Stomach (tissue), 4 donors: ENCODE measurements at regions not wholly inside any gene's neighbourhood (a gene's known extent, or its start where the extent isn't known, plus 50 kb on each side); places are given as distances from the start of the nearest gene placed in this dataset.

Source experiments
- EP300 ChIP-seq: sonication (generic); formaldehyde crosslinking; IDR thresholded peaks from one replicate; pipeline ENCODE4 v1.6.1; 2017; ENCODE audit warnings: antibody characterized with exemption
- POLR2A ChIP-seq, 4 donors: fragments of 450-650 bp; IDR thresholded peaks; one replicate each; pipeline ENCODE4 v1.6.1; 2016; ENCODE audit warnings: antibody characterized with exemption in 4 of 4, control low read depth in 2 of 4, mild to moderate bottlenecking in 1 of 4, moderate library complexity in 1 of 4
- POLR2AphosphoS5 ChIP-seq, 3 donors: sonication (generic); formaldehyde crosslinking; IDR thresholded peaks; one replicate each; pipeline ENCODE4 v1.6.1; 2016; ENCODE audit warnings: antibody characterized with exemption in 3 of 3
- TF ChIP-seq, protein P1 (sequence below), 7 experiments: fragments of 450-650 bp in 4 of 7; fragments of 200-600 bp in 3 of 7; sonication (generic) in 3 of 7; IDR thresholded peaks; one replicate each; pipeline ENCODE4 v1.5.1; 2016 to 2019; ENCODE audit warnings: antibody characterized with exemption in 7 of 7, control low read depth in 2 of 7, mild to moderate bottlenecking in 1 of 7

DNA sequence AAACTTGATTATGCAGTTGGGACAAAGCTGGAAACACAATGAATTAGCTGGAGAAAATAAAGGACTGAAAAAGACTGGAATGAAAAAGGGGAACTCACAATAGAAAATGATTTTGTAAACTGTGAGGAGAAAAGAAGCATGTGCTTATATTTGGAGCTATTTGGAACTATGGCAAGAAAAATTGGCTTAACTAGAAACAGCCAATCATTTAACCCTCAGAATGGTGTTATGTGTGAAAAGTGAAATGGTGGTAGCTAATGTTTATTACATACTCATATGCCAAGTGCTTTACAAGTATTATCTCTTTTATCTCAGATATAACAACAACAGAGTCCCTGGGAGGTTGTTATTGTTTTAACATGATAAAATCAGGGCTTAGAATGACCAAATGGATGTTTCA lies 583.1 kb upstream of the SEL1L start:
- TF ChIP-seq POLR2A (IDR thresholded peaks at IDR 0.05) (no peak), EP300 (no peak), POLR2AphosphoS5 (IDR thresholded peaks at IDR 0.05) (no peak)
- TF ChIP-seq, protein P1, sequence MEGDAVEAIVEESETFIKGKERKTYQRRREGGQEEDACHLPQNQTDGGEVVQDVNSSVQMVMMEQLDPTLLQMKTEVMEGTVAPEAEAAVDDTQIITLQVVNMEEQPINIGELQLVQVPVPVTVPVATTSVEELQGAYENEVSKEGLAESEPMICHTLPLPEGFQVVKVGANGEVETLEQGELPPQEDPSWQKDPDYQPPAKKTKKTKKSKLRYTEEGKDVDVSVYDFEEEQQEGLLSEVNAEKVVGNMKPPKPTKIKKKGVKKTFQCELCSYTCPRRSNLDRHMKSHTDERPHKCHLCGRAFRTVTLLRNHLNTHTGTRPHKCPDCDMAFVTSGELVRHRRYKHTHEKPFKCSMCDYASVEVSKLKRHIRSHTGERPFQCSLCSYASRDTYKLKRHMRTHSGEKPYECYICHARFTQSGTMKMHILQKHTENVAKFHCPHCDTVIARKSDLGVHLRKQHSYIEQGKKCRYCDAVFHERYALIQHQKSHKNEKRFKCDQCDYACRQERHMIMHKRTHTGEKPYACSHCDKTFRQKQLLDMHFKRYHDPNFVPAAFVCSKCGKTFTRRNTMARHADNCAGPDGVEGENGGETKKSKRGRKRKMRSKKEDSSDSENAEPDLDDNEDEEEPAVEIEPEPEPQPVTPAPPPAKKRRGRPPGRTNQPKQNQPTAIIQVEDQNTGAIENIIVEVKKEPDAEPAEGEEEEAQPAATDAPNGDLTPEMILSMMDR (IDR thresholded peaks at IDR 0.05): no peak
